Mesothelial cell of epicardium (in vitro differentiated cells): ENCODE measurements at regions not wholly inside any gene's neighbourhood (a gene's known extent, or its start where the extent isn't known, plus 50 kb on each side); places are given as distances from the start of the nearest gene placed in this dataset.

Experiments used
- DNase-seq, 2 experiments: peaks; one replicate each; pipeline ENCODE4 v3.0.0; 2021; ENCODE audit warnings: low spot score in 2 of 2; ENCODE audit not compliant: unreplicated experiment in 2 of 2
- H3K27ac Mint-ChIP-seq: 2 replicates; pipeline ENCODE4 v1.8.0; 2021; ENCODE audit warnings: mixed read lengths
- H3K27me3 Mint-ChIP-seq: 2 replicates; pipeline ENCODE4 v1.8.0; 2021; ENCODE audit warnings: low read depth, mixed read lengths
- H3K36me3 Mint-ChIP-seq: 2 replicates; pipeline ENCODE4 v1.8.0; 2021; ENCODE audit warnings: mixed read lengths
- H3K4me1 Mint-ChIP-seq: 2 replicates; pipeline ENCODE4 v1.8.0; 2021; ENCODE audit warnings: mixed read lengths
- H3K4me3 Mint-ChIP-seq: 2 replicates; pipeline ENCODE4 v1.8.0; 2021; ENCODE audit warnings: mild to moderate bottlenecking, moderate library complexity, mixed read lengths
- H3K9me3 Mint-ChIP-seq: 2 replicates; pipeline ENCODE4 v1.8.0; 2021; ENCODE audit warnings: mixed read lengths
- CTCF ChIP-seq: fragments of 200-600 bp; sonication (generic); IDR thresholded peaks from one replicate; pipeline ENCODE4 v1.5.0; 2021; ENCODE audit warnings: antibody characterized with exemption; ENCODE audit not compliant: unreplicated experiment

GRCh38 chr6:8492536-8493133 is 57.3 kb upstream of the SLC35B3 start:
- no peak for DNase-seq
- Mint-ChIP-seq H3K4me1 (peaks cover 7% of the 10 kb centered on the region), H3K9me3 (peaks cover 14% of the 10 kb centered on the region), H3K27ac (no peak overlapping the region), H3K4me3 (no peak overlapping the region), H3K36me3 (peaks cover 14% of the 10 kb centered on the region), H3K27me3 (no peaks in the 10 kb centered on the region)
- no peak for TF ChIP-seq CTCF
